Liver (tissue), 8 donors: ENCODE measurements at regions not wholly inside any gene's neighbourhood (a gene's known extent, or its start where the extent isn't known, plus 50 kb on each side); places are given as distances from the start of the nearest gene placed in this dataset.

Source experiments
- DNase-seq: peaks from one replicate; pipeline ENCODE4 v3.0.0-alpha.2; 2017; ENCODE audit warnings: low spot score
- H3K27ac ChIP-seq, 2 donors: one replicate each; pipeline ENCODE4 v1.7.0; 2013; ENCODE audit warnings: inconsistent platforms in 2 of 2, low read length in 2 of 2, control low read depth in 1 of 2, low read depth in 1 of 2, mild to moderate bottlenecking in 1 of 2
- H3K27me3 ChIP-seq, 4 donors: one replicate each; pipeline versions ENCODE4 v1.6.1 to v1.7.0; 2013; ENCODE audit warnings: low read length in 3 of 4, inconsistent platforms in 1 of 4, mild to moderate bottlenecking in 1 of 4, moderate library complexity in 1 of 4; ENCODE audit not compliant: control insufficient read depth in 4 of 4, insufficient read depth in 4 of 4
- H3K36me3 ChIP-seq, 4 donors: one replicate each; pipeline versions ENCODE4 v1.6.1 to v1.7.0; 2013; ENCODE audit warnings: low read length in 3 of 4, mild to moderate bottlenecking in 3 of 4, low read depth in 1 of 4, moderate library complexity in 1 of 4; ENCODE audit not compliant: control insufficient read depth in 4 of 4, insufficient read depth in 3 of 4
- H3K4me1 ChIP-seq, 4 donors: one replicate each; pipeline versions ENCODE4 v1.6.1 to v1.7.0; 2013; ENCODE audit warnings: low read length in 3 of 4, mild to moderate bottlenecking in 3 of 4, moderate library complexity in 1 of 4; ENCODE audit not compliant: control insufficient read depth in 4 of 4, insufficient read depth in 4 of 4
- H3K4me3 ChIP-seq, 3 donors: one replicate each; pipeline versions ENCODE4 v1.6.1 to v1.7.0; 2013; ENCODE audit warnings: low read length in 3 of 3, control low read depth in 1 of 3, low read depth in 1 of 3, mild to moderate bottlenecking in 1 of 3
- H3K9ac ChIP-seq, 2 donors: one replicate each; pipeline ENCODE4 v1.7.0; 2013; ENCODE audit warnings: low read length in 2 of 2, mild to moderate bottlenecking in 2 of 2, moderate library complexity in 2 of 2, control low read depth in 1 of 2, low read depth in 1 of 2
- H3K9me3 ChIP-seq, 4 donors: one replicate each; pipeline versions ENCODE4 v1.6.1 to v1.7.0; 2013; ENCODE audit warnings: low read length in 3 of 4; ENCODE audit not compliant: control insufficient read depth in 4 of 4
- EGR1 ChIP-seq, 2 donors: IDR thresholded peaks; 2 replicates each; pipeline ENCODE4 v1.6.1; 2016 to 2018; ENCODE audit warnings: antibody characterized with exemption in 2 of 2, low read depth in 2 of 2
- FOXA1 ChIP-seq: IDR thresholded peaks from 2 replicates; pipeline ENCODE4 v1.6.1; 2016; ENCODE audit warnings: antibody characterized with exemption
- FOXA2 ChIP-seq: IDR thresholded peaks from 2 replicates; pipeline ENCODE4 v1.6.1; 2016; ENCODE audit warnings: antibody characterized with exemption
- HNF4A ChIP-seq, 2 donors: conservative IDR thresholded peaks; 2 replicates each; pipeline ENCODE4 v1.6.1; 2016; ENCODE audit warnings: antibody characterized with exemption in 2 of 2, mild to moderate bottlenecking in 2 of 2
- JUND ChIP-seq, 2 donors: IDR thresholded peaks; 2 replicates each; pipeline ENCODE4 v1.6.1; 2016; ENCODE audit warnings: antibody characterized with exemption in 2 of 2
- NR2F2 ChIP-seq: IDR thresholded peaks from 2 replicates; pipeline ENCODE4 v1.6.1; 2016; ENCODE audit warnings: antibody characterized with exemption
- RAD21 ChIP-seq, 2 donors: IDR thresholded peaks; 2 replicates each; pipeline ENCODE4 v1.6.1; 2016; ENCODE audit warnings: antibody characterized with exemption in 2 of 2, mild to moderate bottlenecking in 2 of 2
- RXRA ChIP-seq, 2 donors: IDR thresholded peaks; 2 replicates each; pipeline ENCODE4 v1.6.1; 2017 to 2018; ENCODE audit warnings: antibody characterized with exemption in 2 of 2, mild to moderate bottlenecking in 1 of 2
- SP1 ChIP-seq: IDR thresholded peaks from 2 replicates; pipeline ENCODE4 v1.6.1; 2018; ENCODE audit warnings: antibody characterized with exemption, mild to moderate bottlenecking
- TAF1 ChIP-seq: conservative IDR thresholded peaks from 2 replicates; pipeline ENCODE4 v1.6.1; 2016; ENCODE audit warnings: antibody characterized with exemption, mild to moderate bottlenecking
- YY1 ChIP-seq: IDR thresholded peaks from 2 replicates; pipeline ENCODE4 v1.6.1; 2016; ENCODE audit warnings: antibody characterized with exemption, mild to moderate bottlenecking
- WGBS: extraction: QIAGEN DNeasy Blood & Tissue Kit; methylation state at CpG from one replicate; pipeline ENCODE4 v1.1.7; 2013; 5-methylcytosine and 5-hydroxymethylcytosine counted together
- TF ChIP-seq, protein P1 (sequence below): IDR thresholded peaks from 2 replicates; pipeline ENCODE4 v1.6.1; 2016; ENCODE audit warnings: antibody characterized with exemption
- TF ChIP-seq, protein P2 (sequence below): IDR thresholded peaks from 2 replicates; pipeline ENCODE4 v1.6.1; 2016; ENCODE audit warnings: antibody characterized with exemption
- TF ChIP-seq, protein P3 (sequence below): IDR thresholded peaks from 2 replicates; pipeline ENCODE4 v1.6.1; 2016; ENCODE audit warnings: antibody characterized with exemption, mild to moderate bottlenecking
- TF ChIP-seq, protein P4 (sequence below): IDR thresholded peaks from 2 replicates; pipeline ENCODE4 v1.6.1; 2016; ENCODE audit warnings: antibody characterized with exemption
- TF ChIP-seq, protein P5 (sequence below): fragments of 150-350 bp; IDR thresholded peaks from 2 replicates; pipeline ENCODE4 v1.5.1; 2017; ENCODE audit warnings: improper control_type of control experiment, low read depth, low read length; ENCODE audit not compliant: missing input control
- donor health status: healthy.
- donor health status: healthy.
- donor health status: healthy.
- donor health status: healthy.
- donor health status: healthy.

DNA sequence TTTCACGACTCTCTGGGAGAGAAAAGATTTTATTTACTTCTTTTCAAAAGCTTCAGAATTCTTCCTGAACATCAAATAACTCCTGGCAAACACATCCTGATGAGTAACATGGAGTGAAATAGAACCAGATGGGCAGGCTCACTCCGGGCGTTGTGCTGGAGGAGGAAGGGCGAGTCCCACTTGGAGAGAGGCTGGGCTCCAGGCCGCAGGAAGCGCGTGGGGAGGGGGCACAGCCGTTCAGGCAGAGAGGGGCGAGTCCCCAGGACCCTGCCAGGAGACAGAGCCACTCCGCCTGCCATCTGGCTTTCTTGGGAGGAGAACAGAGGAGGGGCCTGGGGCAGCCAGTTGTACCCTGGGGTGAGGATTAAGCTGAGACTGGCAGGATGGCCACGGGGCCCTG is 265.9 kb upstream of the ZMIZ1 start:
- peaks cover 0 to 11% (median 0%) of the 10 kb centered on the region in 4 donors for H3K27me3 ChIP-seq
- H3K9ac ChIP-seq, result no peak overlapping the region
- H3K4me1 ChIP-seq, result no peaks in the 10 kb centered on the region
- no peaks in the 10 kb centered on the region for H3K36me3 ChIP-seq
- WGBS, result 68% methylated on average over 11 of the region's 11 CpGs
- H3K27ac ChIP-seq, result no peak overlapping the region
- DNase-seq, result no peak
- H3K9me3 ChIP-seq, result no peaks in the 10 kb centered on the region
- H3K4me3 ChIP-seq, result no peak overlapping the region
- TF ChIP-seq, protein P1, sequence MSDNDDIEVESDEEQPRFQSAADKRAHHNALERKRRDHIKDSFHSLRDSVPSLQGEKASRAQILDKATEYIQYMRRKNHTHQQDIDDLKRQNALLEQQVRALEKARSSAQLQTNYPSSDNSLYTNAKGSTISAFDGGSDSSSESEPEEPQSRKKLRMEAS, result no peak
- TF ChIP-seq RXRA (IDR thresholded peaks at IDR 0.05), result no peak
- no peak for TF ChIP-seq EGR1 (IDR thresholded peaks at IDR 0.05; ENCODE audit: low read depth in 2 of 2)
- TF ChIP-seq, protein P2, sequence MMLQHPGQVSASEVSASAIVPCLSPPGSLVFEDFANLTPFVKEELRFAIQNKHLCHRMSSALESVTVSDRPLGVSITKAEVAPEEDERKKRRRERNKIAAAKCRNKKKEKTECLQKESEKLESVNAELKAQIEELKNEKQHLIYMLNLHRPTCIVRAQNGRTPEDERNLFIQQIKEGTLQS, result no peak
- TF ChIP-seq, protein P3, sequence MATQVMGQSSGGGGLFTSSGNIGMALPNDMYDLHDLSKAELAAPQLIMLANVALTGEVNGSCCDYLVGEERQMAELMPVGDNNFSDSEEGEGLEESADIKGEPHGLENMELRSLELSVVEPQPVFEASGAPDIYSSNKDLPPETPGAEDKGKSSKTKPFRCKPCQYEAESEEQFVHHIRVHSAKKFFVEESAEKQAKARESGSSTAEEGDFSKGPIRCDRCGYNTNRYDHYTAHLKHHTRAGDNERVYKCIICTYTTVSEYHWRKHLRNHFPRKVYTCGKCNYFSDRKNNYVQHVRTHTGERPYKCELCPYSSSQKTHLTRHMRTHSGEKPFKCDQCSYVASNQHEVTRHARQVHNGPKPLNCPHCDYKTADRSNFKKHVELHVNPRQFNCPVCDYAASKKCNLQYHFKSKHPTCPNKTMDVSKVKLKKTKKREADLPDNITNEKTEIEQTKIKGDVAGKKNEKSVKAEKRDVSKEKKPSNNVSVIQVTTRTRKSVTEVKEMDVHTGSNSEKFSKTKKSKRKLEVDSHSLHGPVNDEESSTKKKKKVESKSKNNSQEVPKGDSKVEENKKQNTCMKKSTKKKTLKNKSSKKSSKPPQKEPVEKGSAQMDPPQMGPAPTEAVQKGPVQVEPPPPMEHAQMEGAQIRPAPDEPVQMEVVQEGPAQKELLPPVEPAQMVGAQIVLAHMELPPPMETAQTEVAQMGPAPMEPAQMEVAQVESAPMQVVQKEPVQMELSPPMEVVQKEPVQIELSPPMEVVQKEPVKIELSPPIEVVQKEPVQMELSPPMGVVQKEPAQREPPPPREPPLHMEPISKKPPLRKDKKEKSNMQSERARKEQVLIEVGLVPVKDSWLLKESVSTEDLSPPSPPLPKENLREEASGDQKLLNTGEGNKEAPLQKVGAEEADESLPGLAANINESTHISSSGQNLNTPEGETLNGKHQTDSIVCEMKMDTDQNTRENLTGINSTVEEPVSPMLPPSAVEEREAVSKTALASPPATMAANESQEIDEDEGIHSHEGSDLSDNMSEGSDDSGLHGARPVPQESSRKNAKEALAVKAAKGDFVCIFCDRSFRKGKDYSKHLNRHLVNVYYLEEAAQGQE, result no peak
- no peak for TF ChIP-seq FOXA1
- TF ChIP-seq SP1, result no peak
- TF ChIP-seq FOXA2, result no peak
- TF ChIP-seq HNF4A (conservative IDR thresholded peaks at IDR 0.05), result no peak
- TF ChIP-seq, protein P4, sequence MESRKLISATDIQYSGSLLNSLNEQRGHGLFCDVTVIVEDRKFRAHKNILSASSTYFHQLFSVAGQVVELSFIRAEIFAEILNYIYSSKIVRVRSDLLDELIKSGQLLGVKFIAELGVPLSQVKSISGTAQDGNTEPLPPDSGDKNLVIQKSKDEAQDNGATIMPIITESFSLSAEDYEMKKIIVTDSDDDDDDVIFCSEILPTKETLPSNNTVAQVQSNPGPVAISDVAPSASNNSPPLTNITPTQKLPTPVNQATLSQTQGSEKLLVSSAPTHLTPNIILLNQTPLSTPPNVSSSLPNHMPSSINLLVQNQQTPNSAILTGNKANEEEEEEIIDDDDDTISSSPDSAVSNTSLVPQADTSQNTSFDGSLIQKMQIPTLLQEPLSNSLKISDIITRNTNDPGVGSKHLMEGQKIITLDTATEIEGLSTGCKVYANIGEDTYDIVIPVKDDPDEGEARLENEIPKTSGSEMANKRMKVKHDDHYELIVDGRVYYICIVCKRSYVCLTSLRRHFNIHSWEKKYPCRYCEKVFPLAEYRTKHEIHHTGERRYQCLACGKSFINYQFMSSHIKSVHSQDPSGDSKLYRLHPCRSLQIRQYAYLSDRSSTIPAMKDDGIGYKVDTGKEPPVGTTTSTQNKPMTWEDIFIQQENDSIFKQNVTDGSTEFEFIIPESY, result no peak
- TF ChIP-seq TAF1, result no peak
- TF ChIP-seq NR2F2, result no peak
- no peak for TF ChIP-seq RAD21 (IDR thresholded peaks at IDR 0.05)
- no peak for TF ChIP-seq YY1

DNA sequence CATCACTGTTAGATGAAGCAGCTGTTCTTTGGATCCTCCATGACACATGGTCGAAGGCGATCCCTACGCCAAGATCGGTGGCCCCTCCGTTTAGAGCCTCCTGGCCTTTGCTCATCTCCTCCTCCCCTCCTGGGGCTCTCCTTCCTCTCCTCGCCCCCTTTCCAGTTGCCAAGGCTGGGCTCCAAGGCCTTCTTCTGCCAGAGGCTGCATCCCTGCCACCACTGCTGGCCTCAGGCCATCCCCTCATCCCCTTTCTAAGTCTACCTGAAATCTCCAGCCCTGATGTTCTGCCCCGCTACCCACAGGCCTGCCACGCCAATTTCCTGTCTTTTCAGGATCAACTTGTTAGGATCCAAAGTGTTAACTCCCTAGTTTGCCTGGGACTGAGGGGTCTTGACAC is 265.1 kb upstream of the ZMIZ1 start:
- Histone ChIP-seq H3K4me3 (no peak overlapping the region), H3K27ac (no peak overlapping the region), H3K4me1 (no peaks in the 10 kb centered on the region), H3K36me3 (no peaks in the 10 kb centered on the region), H3K9ac (no peak overlapping the region), H3K27me3 (peaks cover 0 to 11% (median 0%) of the 10 kb centered on the region in 4 donors), H3K9me3 (no peaks in the 10 kb centered on the region)
- 88% methylated on average over 8 of the region's 8 CpGs for WGBS
- TF ChIP-seq, protein P2, result no peak
- TF ChIP-seq NR2F2, result no peak
- TF ChIP-seq RXRA (IDR thresholded peaks at IDR 0.05), result no peak
- TF ChIP-seq FOXA1, result no peak
- TF ChIP-seq JUND (IDR thresholded peaks at IDR 0.05), result no peak
- TF ChIP-seq TAF1, result no peak
- TF ChIP-seq, protein P5, sequence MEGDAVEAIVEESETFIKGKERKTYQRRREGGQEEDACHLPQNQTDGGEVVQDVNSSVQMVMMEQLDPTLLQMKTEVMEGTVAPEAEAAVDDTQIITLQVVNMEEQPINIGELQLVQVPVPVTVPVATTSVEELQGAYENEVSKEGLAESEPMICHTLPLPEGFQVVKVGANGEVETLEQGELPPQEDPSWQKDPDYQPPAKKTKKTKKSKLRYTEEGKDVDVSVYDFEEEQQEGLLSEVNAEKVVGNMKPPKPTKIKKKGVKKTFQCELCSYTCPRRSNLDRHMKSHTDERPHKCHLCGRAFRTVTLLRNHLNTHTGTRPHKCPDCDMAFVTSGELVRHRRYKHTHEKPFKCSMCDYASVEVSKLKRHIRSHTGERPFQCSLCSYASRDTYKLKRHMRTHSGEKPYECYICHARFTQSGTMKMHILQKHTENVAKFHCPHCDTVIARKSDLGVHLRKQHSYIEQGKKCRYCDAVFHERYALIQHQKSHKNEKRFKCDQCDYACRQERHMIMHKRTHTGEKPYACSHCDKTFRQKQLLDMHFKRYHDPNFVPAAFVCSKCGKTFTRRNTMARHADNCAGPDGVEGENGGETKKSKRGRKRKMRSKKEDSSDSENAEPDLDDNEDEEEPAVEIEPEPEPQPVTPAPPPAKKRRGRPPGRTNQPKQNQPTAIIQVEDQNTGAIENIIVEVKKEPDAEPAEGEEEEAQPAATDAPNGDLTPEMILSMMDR, result no peak
- TF ChIP-seq, protein P3, result no peak
- DNase-seq, result no peak
